H1 (cell line): ENCODE measurements at regions not wholly inside any gene's neighbourhood (a gene's known extent, or its start where the extent isn't known, plus 50 kb on each side); places are given as distances from the start of the nearest gene placed in this dataset.

Experiments used
- CTCF ChIA-PET: fragments of 300-600 bp; sonication (Branson Sonifier 250); formaldehyde crosslinking; loops from one replicate; lab custom pipeline; 2021; ENCODE audit not compliant: partially characterized antibody; lab: Charles Lee
- POLR2A ChIA-PET: fragments of 300-600 bp; sonication (Branson Sonifier 250); formaldehyde crosslinking; loops from one replicate; lab custom pipeline; 2021; ENCODE audit warnings: inconsistent platforms; ENCODE audit not compliant: partially characterized antibody; lab: Charles Lee
- DNase-seq, 2 experiments: peaks; one replicate each; pipeline versions ENCODE4 v3.0.0 to v3.0.0-alpha.2; 2010 to 2022; ENCODE audit warnings: low spot score in 2 of 2, low read depth in 1 of 2, mixed read lengths in 1 of 2
- FAIRE-seq: peaks from 2 replicates; lab custom pipeline; 2011; peaks lifted over from hg19 to GRCh38; lab: Jason Lieb, UNC
- H2AFZ ChIP-seq: 2 replicates; pipeline ENCODE4 v1.8.1; 2012; ENCODE audit warnings: low read length, inconsistent platforms
- H2AK5ac ChIP-seq: 2 replicates; pipeline ENCODE4 v1.6.1; 2013; ENCODE audit warnings: low read depth, low read length
- H2BK120ac ChIP-seq: replicated peaks from 2 replicates; pipeline ENCODE3; 2013; ENCODE audit warnings: low read depth, low read length, inconsistent platforms
- H2BK12ac ChIP-seq: 2 replicates; pipeline ENCODE4 v1.6.1; 2013; ENCODE audit warnings: low read depth, low read length
- H2BK15ac ChIP-seq: 2 replicates; pipeline ENCODE4 v1.6.1; 2013; ENCODE audit warnings: low read length
- H2BK20ac ChIP-seq: 2 replicates; pipeline ENCODE4 v1.6.1; 2013; ENCODE audit warnings: low read length
- H2BK5ac ChIP-seq: 2 replicates; pipeline ENCODE4 v1.6.1; 2013; ENCODE audit warnings: low read depth, low read length
- H3K14ac ChIP-seq: 2 replicates; pipeline ENCODE4 v1.6.1; 2013; ENCODE audit warnings: inconsistent platforms; ENCODE audit not compliant: insufficient read length
- H3K18ac ChIP-seq: 2 replicates; pipeline ENCODE4 v1.6.1; 2013; ENCODE audit warnings: low read length; ENCODE audit errors: extremely low read depth
- H3K23ac ChIP-seq: 2 replicates; pipeline ENCODE4 v1.6.1; 2013; ENCODE audit warnings: inconsistent platforms; ENCODE audit not compliant: insufficient read length
- H3K23me2 ChIP-seq: 2 replicates; pipeline ENCODE4 v1.6.1; 2013; ENCODE audit warnings: low read depth, low read length
- H3K27ac ChIP-seq: 2 replicates; pipeline ENCODE4 v1.6.1; 2011; ENCODE audit warnings: low read depth, low read length, inconsistent platforms
- H3K27me3 ChIP-seq, 4 experiments: replicated peaks in 1 of 4; 1 replicate in 1 of 4; 2 replicates in 3 of 4; pipeline versions ENCODE4 v1.6.1 to v1.8.1; 2011 to 2013; ENCODE audit warnings: low read length in 3 of 4, mild to moderate bottlenecking in 3 of 4, inconsistent platforms in 2 of 4, mixed read lengths in 2 of 4, moderate library complexity in 1 of 4; ENCODE audit not compliant: control insufficient read depth in 3 of 4, insufficient read depth in 3 of 4; ENCODE audit errors: extremely low read depth in 1 of 4
- H3K36me3 ChIP-seq, 4 experiments: 2 replicates each; pipeline versions ENCODE4 v1.6.1 to v1.8.1; 2011 to 2013; ENCODE audit warnings: mild to moderate bottlenecking in 4 of 4, low read length in 3 of 4, moderate library complexity in 2 of 4, control low read depth in 1 of 4, inconsistent platforms in 1 of 4; ENCODE audit not compliant: insufficient read depth in 4 of 4, control insufficient read depth in 2 of 4
- H3K4ac ChIP-seq: replicated peaks from 2 replicates; pipeline ENCODE3; 2013; ENCODE audit warnings: low read length, low read depth, mixed read lengths, inconsistent platforms; ENCODE audit not compliant: insufficient read length
- H3K4me1 ChIP-seq, 4 experiments: replicated peaks in 1 of 4; 1 replicate in 1 of 4; 2 replicates in 3 of 4; pipeline versions ENCODE4 v1.6.1 to v1.8.1; 2011 to 2013; ENCODE audit warnings: low read length in 3 of 4, inconsistent platforms in 2 of 4, mixed read lengths in 1 of 4; ENCODE audit not compliant: insufficient read depth in 4 of 4, control insufficient read depth in 3 of 4
- H3K4me2 ChIP-seq, 2 experiments: 2 replicates each; pipeline versions ENCODE4 v1.6.1 to v1.8.1; 2011 to 2013; ENCODE audit warnings: low read depth in 2 of 2, low read length in 2 of 2, control low read depth in 1 of 2, inconsistent platforms in 1 of 2, mild to moderate bottlenecking in 1 of 2; ENCODE audit not compliant: insufficient read depth in 1 of 2
- H3K4me3 ChIP-seq, 4 experiments: fragments of 200-600, 300-600 bp in 1 of 4; sonication (generic), shearing (Covaris generic), sonication (Bioruptor Twin) in 1 of 4; 2 replicates each; pipeline versions ENCODE4 v1.5.1 to v1.8.1; 2011 to 2016; ENCODE audit warnings: low read length in 4 of 4, low read depth in 3 of 4, control low read depth in 2 of 4, inconsistent platforms in 2 of 4, mild to moderate bottlenecking in 2 of 4, mixed read lengths in 1 of 4, moderate library complexity in 1 of 4; ENCODE audit not compliant: insufficient read depth in 2 of 4; ENCODE audit errors: extremely low read depth in 1 of 4
- H3K56ac ChIP-seq: replicated peaks from 2 replicates; pipeline ENCODE3; 2013; ENCODE audit warnings: low read depth, mild to moderate bottlenecking, mixed read lengths, low read length, inconsistent platforms; ENCODE audit not compliant: insufficient read length
- H3K79me1 ChIP-seq: 2 replicates; pipeline ENCODE4 v1.6.1; 2013; ENCODE audit warnings: low read depth, low read length, control low read depth
- H3K79me2 ChIP-seq, 2 experiments: 2 replicates each; pipeline versions ENCODE4 v1.6.1 to v1.8.1; 2012 to 2013; ENCODE audit warnings: low read length in 2 of 2, mild to moderate bottlenecking in 2 of 2, inconsistent platforms in 1 of 2; ENCODE audit not compliant: insufficient read depth in 2 of 2, control insufficient read depth in 1 of 2
- H3K9ac ChIP-seq, 4 experiments: replicated peaks in 1 of 4; 1 replicate in 1 of 4; 2 replicates in 3 of 4; pipeline versions ENCODE4 v1.6.1 to v1.8.1; 2011 to 2013; ENCODE audit warnings: low read depth in 3 of 4, low read length in 3 of 4, control low read depth in 2 of 4, mild to moderate bottlenecking in 2 of 4, moderate library complexity in 2 of 4, inconsistent platforms in 1 of 4; ENCODE audit errors: extremely low read depth in 1 of 4
- H3K9me3 ChIP-seq, 2 experiments: 2 replicates each; pipeline versions ENCODE4 v1.6.1 to v1.8.1; 2012 to 2013; ENCODE audit warnings: mild to moderate bottlenecking in 2 of 2, moderate library complexity in 2 of 2, control low read depth in 1 of 2, inconsistent platforms in 1 of 2, low read depth in 1 of 2, low read length in 1 of 2, mixed read lengths in 1 of 2; ENCODE audit not compliant: insufficient read depth in 2 of 2
- H4K20me1 ChIP-seq, 2 experiments: replicated peaks in 1 of 2; 2 replicates each; pipeline versions ENCODE3 to v1.8.1; 2011 to 2013; ENCODE audit warnings: inconsistent platforms in 2 of 2, low read length in 2 of 2, mild to moderate bottlenecking in 1 of 2; ENCODE audit not compliant: insufficient read depth in 2 of 2, control insufficient read depth in 1 of 2
- H4K5ac ChIP-seq: 2 replicates; pipeline ENCODE4 v1.6.1; 2013; ENCODE audit warnings: low read length, low read depth, mixed read lengths, inconsistent platforms; ENCODE audit not compliant: insufficient read length
- H4K8ac ChIP-seq: 2 replicates; pipeline ENCODE4 v1.8.0; 2013; ENCODE audit warnings: mild to moderate bottlenecking, moderate library complexity, low read length, inconsistent platforms; ENCODE audit not compliant: insufficient read depth; ENCODE audit errors: extremely low read depth
- H4K91ac ChIP-seq: replicated peaks from 2 replicates; pipeline ENCODE3; 2013; ENCODE audit warnings: low read length, mixed read lengths, inconsistent platforms; ENCODE audit not compliant: insufficient read length
- CBX5 ChIP-seq: fragments of 300-800, 300-1000 bp; sonication (generic); IDR thresholded peaks from 2 replicates; pipeline ENCODE4 v1.7.1; 2016; ENCODE audit warnings: antibody characterized with exemption, low read length, low read depth
- SP1 ChIP-seq: IDR thresholded peaks from 2 replicates; pipeline ENCODE4 v1.6.1; 2011; ENCODE audit warnings: low read depth, low read length

DNA sequence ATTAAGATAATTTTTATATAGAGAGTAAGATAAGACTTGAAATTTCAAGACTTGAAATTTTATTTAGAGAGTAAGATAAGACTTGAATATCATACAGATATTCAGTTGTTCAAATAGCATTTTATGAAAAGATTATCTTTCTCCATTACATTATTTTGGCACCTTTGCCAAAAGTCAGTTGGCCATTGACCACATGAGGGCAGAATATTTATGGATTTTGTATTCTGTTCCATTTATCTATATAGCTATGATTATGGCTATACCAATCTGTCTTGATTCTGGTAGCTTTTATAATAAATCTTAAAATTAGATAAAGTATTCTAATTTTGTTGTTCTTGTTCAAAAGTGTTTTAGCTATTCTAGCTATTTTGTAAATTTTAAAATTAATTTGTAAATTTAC lies 537.9 kb upstream of the GJE1 start:
- Histone ChIP-seq H2BK15ac (no peak overlapping the region), H2AK5ac (no peak overlapping the region), H2AFZ (no peak overlapping the region), H3K23ac (no peak overlapping the region), H3K4me3 (no peak overlapping the region), H3K14ac (no peak overlapping the region), H2BK12ac (no peak overlapping the region), H3K23me2 (no peaks in the 10 kb centered on the region), H3K56ac (no peak overlapping the region), H2BK20ac (no peak overlapping the region), H4K91ac (no peak overlapping the region), H3K4me1 (no peaks in the 10 kb centered on the region), H3K4ac (no peak overlapping the region), H3K27me3 (no peaks in the 10 kb centered on the region), H3K9ac (no peak overlapping the region), H4K8ac (no peak overlapping the region), H2BK120ac (no peak overlapping the region), H3K79me1 (no peaks in the 10 kb centered on the region), H3K4me2 (no peak overlapping the region), H4K5ac (no peak overlapping the region), H3K36me3 (no peaks in the 10 kb centered on the region), H3K9me3 (no peaks in the 10 kb centered on the region), H2BK5ac (no peak overlapping the region), H4K20me1 (no peaks in the 10 kb centered on the region), H3K79me2 (no peaks in the 10 kb centered on the region), H3K27ac (no peak overlapping the region), H3K18ac (no peak overlapping the region)
- ChIA-PET CTCF (interaction anchor here (0.6 to 1.3 kb wide), 2 partner anchors 14 to 124 kb away, joined by 3 to 4 read pairs; no protein-coding TSS in a partner anchor), POLR2A (no interaction called here)
- no peak for FAIRE-seq
- no peak for DNase-seq
- TF ChIP-seq CBX5 (no peak), SP1 (no peak)
